Ovary (tissue), 3 donors: ENCODE measurements at regions not wholly inside any gene's neighbourhood (a gene's known extent, or its start where the extent isn't known, plus 50 kb on each side); places are given as distances from the start of the nearest gene placed in this dataset.

Experiments used
- POLR2A ChIP-seq: fragments of 450-650 bp; IDR thresholded peaks from one replicate; pipeline ENCODE4 v1.6.1; 2017; ENCODE audit warnings: antibody characterized with exemption, mild to moderate bottlenecking, moderate library complexity
- TF ChIP-seq, protein P1 (sequence below), 3 donors: fragments of 450-650 bp in 2 of 3; fragments of 200-600 bp in 1 of 3; IDR thresholded peaks; one replicate each; pipeline versions ENCODE4 v1.5.1 to v1.8.0; 2016 to 2022; ENCODE audit warnings: antibody characterized with exemption in 3 of 3, mild to moderate bottlenecking in 1 of 3
- donor health status: DM: no; HTN: no; CAD: no.

GRCh38 chr11:116104498-116105174, 600.4 kb upstream of the CADM1 start:
- TF ChIP-seq, protein P1, sequence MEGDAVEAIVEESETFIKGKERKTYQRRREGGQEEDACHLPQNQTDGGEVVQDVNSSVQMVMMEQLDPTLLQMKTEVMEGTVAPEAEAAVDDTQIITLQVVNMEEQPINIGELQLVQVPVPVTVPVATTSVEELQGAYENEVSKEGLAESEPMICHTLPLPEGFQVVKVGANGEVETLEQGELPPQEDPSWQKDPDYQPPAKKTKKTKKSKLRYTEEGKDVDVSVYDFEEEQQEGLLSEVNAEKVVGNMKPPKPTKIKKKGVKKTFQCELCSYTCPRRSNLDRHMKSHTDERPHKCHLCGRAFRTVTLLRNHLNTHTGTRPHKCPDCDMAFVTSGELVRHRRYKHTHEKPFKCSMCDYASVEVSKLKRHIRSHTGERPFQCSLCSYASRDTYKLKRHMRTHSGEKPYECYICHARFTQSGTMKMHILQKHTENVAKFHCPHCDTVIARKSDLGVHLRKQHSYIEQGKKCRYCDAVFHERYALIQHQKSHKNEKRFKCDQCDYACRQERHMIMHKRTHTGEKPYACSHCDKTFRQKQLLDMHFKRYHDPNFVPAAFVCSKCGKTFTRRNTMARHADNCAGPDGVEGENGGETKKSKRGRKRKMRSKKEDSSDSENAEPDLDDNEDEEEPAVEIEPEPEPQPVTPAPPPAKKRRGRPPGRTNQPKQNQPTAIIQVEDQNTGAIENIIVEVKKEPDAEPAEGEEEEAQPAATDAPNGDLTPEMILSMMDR (IDR thresholded peaks at IDR 0.05), result no peak
- TF ChIP-seq POLR2A, result no peak
